BE2C (cell line): ENCODE measurements at regions not wholly inside any gene's neighbourhood (a gene's known extent, or its start where the extent isn't known, plus 50 kb on each side); places are given as distances from the start of the nearest gene placed in this dataset.

Source experiments
- DNase-seq: peaks from one replicate; pipeline ENCODE4 v3.0.0-alpha.2; 2020
- H3K27me3 ChIP-seq: fragments of 250-450 bp; sonication (Bioruptor Pico); 2 replicates; pipeline ENCODE4 v1.5.1; 2020; ENCODE audit warnings: mild to moderate bottlenecking
- H3K36me3 ChIP-seq: fragments of 250-450 bp; sonication (Bioruptor Pico); 2 replicates; pipeline ENCODE4 v1.5.1; 2020; ENCODE audit warnings: mild to moderate bottlenecking
- H3K4me1 ChIP-seq: fragments of 250-450 bp; sonication (Bioruptor Pico); 2 replicates; pipeline ENCODE4 v1.5.1; 2020
- H3K4me3 ChIP-seq: 2 replicates; pipeline ENCODE4 v1.5.1; 2011; ENCODE audit warnings: low read depth, low read length
- H3K9me3 ChIP-seq: fragments of 250-450 bp; sonication (Bioruptor Pico); 2 replicates; pipeline ENCODE4 v1.5.1; 2020
- TF ChIP-seq, protein P1 (sequence below): IDR thresholded peaks from 2 replicates; pipeline ENCODE4 v1.5.1; 2012; ENCODE audit warnings: mild to moderate bottlenecking, low read depth, low read length

DNA sequence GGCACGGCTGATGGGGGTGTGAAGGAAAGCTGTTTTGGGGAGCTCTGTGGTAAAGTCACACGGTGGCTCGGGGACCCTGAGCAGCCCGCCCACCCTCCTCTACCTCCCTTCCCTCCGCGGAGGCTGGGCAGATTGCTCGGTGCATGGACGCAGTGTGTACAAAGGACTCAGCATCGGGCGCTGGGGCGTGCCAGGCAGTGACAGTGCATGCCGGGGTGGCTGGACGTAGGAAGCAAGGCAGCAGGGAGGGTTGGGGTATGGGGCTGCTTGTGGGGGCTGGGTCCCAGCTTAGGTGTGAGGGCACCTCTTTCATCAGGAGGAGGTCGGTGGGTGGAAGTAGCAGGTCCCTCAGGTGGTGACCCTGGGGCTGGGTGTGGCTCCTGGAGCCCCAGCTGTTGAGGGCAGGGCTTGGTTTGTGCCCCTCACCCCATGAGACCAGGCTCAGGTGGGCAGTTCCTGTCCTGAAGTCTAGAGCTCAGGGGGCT is 159.9 kb upstream of the GSE1 start:
- peaks cover 34% of the 10 kb centered on the region for H3K4me1 ChIP-seq
- TF ChIP-seq, protein P1, sequence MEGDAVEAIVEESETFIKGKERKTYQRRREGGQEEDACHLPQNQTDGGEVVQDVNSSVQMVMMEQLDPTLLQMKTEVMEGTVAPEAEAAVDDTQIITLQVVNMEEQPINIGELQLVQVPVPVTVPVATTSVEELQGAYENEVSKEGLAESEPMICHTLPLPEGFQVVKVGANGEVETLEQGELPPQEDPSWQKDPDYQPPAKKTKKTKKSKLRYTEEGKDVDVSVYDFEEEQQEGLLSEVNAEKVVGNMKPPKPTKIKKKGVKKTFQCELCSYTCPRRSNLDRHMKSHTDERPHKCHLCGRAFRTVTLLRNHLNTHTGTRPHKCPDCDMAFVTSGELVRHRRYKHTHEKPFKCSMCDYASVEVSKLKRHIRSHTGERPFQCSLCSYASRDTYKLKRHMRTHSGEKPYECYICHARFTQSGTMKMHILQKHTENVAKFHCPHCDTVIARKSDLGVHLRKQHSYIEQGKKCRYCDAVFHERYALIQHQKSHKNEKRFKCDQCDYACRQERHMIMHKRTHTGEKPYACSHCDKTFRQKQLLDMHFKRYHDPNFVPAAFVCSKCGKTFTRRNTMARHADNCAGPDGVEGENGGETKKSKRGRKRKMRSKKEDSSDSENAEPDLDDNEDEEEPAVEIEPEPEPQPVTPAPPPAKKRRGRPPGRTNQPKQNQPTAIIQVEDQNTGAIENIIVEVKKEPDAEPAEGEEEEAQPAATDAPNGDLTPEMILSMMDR, result no peak
- no peaks in the 10 kb centered on the region for H3K27me3 ChIP-seq
- H3K9me3 ChIP-seq, result no peaks in the 10 kb centered on the region
- DNase-seq, result no peak
- H3K36me3 ChIP-seq, result no peaks in the 10 kb centered on the region
- no peak overlapping the region for H3K4me3 ChIP-seq

DNA sequence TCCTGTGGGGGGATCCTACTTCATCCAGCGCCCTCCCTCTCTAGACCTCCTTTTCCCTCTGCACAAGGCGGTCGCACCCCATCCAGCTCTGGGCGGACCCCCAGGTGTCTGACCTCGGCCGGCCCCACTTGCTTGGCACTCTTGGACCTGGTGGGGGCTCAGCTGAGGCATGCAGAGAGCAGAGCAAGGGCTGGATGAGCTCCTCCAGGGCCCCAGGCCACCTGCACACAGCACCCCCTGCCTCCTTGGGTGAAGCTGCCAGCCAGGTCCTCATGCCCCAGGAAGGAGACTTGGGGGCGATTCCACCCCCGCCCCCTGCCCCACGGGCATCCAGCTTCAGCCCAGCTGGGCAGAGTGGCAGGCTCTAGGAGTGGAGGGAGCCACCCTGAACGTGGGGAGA is 159.4 kb upstream of the GSE1 start:
- no peak overlapping the region for H3K4me3 ChIP-seq
- TF ChIP-seq, protein P1, result no peak
- no peaks in the 10 kb centered on the region for H3K36me3 ChIP-seq
- H3K9me3 ChIP-seq, result no peaks in the 10 kb centered on the region
- no peaks in the 10 kb centered on the region for H3K27me3 ChIP-seq
- H3K4me1 ChIP-seq, result peaks cover 33% of the 10 kb centered on the region
- DNase-seq, result no peak

DNA sequence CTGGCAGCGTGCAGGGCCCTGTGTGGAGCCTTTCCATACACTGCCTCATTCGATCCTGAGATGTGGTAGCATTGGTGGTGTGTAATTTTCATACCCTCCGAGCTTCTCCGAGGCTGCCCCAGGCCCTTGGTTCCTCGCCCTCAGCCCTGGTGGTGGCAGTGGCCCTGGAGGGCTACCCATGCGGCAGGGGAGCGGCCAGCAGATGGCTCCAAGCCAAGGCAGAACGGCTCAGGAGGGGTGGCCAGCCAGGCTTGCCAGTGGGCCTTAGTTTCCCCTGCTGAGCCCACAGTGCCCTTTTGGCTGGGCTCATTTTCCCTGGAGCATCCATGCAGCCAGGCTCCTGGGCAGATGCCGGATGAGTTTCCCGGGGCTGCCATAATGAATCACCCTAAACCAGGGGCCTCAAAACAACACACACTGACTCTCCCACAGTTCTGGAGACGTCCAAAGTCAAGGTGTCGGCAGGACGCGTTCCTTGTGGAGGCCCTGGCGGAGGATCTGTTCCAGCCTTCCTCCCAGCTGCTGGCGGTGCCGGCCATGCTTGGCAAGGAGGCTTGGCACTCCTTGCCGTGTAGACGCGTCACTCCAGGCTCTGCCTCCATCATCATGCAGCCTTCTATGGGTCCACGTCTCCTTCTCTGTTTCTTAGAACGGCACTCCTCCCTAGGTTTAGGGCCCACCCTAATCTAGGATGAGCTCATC is 158.8 kb upstream of the GSE1 start:
- H3K4me1 ChIP-seq, result peaks cover 35% of the 10 kb centered on the region
- no peaks in the 10 kb centered on the region for H3K36me3 ChIP-seq
- TF ChIP-seq, protein P1, result no peak
- no peak overlapping the region for H3K4me3 ChIP-seq
- DNase-seq, result no peak
- H3K27me3 ChIP-seq, result no peaks in the 10 kb centered on the region
- no peaks in the 10 kb centered on the region for H3K9me3 ChIP-seq

DNA sequence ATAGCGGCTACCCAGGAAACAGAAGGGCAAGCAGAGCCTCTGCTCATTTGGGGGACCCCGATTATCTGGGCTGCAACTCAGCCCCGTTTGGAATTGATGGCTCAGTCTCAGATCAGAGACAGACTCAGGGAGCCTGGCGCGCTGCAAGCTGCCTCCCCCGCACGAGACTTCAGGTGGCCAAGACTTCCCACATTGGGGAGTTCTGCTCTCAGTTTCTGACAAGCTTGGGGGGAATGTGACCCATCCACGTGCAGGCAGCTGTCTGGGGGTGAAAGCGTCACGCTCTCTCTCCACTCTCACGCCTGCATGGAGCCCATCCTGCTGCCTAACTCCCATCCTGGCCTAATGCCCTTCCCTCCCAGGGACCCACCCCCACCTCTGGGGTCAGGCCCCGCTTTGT is 157.6 kb upstream of the GSE1 start:
- Histone ChIP-seq H3K36me3 (no peaks in the 10 kb centered on the region), H3K4me1 (peaks cover 42% of the 10 kb centered on the region), H3K4me3 (no peak overlapping the region), H3K27me3 (no peaks in the 10 kb centered on the region), H3K9me3 (no peaks in the 10 kb centered on the region)
- TF ChIP-seq, protein P1, result no peak
- no peak for DNase-seq

DNA sequence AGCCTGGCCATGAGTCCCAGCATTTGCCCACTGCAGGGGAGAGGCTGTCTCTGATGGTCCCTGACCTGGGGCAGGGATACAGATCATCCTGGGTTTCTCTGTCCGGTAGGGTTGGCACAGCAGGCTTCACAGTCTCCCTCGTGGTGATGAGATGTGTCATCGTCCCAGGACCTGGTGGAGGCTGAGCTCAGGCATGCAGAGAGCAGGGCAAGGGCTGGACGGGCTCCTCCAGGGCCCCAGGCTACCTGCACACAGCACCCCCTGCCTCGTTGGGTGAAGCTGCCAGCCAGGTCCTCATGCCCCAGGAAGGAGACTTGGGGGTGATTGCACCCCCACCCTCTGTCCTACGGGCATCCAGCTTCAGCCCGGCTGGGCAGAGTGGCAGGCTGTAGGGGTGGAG is 155.8 kb upstream of the GSE1 start:
- no peaks in the 10 kb centered on the region for H3K36me3 ChIP-seq
- no peak overlapping the region for H3K4me3 ChIP-seq
- peaks cover 49% of the 10 kb centered on the region for H3K4me1 ChIP-seq
- H3K27me3 ChIP-seq, result no peaks in the 10 kb centered on the region
- TF ChIP-seq, protein P1, result no peak
- no peaks in the 10 kb centered on the region for H3K9me3 ChIP-seq
- DNase-seq, result no peak

DNA sequence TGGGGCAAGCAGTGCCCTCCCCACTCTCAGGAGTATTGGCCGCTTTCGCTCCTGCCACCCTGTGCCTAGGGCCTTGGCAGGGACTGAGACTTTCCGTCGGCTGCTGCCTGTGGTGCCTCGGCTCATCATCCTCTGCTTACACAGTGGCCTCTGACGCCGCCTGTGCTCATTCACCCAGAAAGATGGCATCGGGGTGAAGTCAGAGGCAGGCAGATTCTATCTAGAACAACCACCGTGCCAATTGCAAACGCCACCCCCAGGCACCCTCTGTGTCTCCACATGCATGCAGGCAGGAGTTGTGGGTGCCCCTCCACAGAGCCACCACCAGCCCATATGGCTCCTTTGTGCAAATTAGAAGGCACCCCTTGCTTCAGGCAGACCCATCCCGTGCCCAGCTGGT is 154.2 kb upstream of the GSE1 start:
- H3K27me3 ChIP-seq, result no peaks in the 10 kb centered on the region
- no peaks in the 10 kb centered on the region for H3K9me3 ChIP-seq
- no peak for DNase-seq
- H3K36me3 ChIP-seq, result no peaks in the 10 kb centered on the region
- H3K4me1 ChIP-seq, result peaks cover 54% of the 10 kb centered on the region
- TF ChIP-seq, protein P1, result no peak
- H3K4me3 ChIP-seq, result no peak overlapping the region
